Ascending aorta (tissue), 2 donors: ENCODE measurements at regions not wholly inside any gene's neighbourhood (a gene's known extent, or its start where the extent isn't known, plus 50 kb on each side); places are given as distances from the start of the nearest gene placed in this dataset.
"Not testable (repeated sequence)": the region's sequence is repeated elsewhere in the genome, so short reads cannot be mapped to it uniquely, and the experiment has no call there.

Experiments
- DNase-seq, 2 donors: peaks; one replicate each; pipeline ENCODE4 v3.0.0-alpha.2; 2019; ENCODE audit warnings: low spot score in 2 of 2
- H3K27ac ChIP-seq, 2 donors: fragments of 200-600 bp; sonication (generic); one replicate each; pipeline ENCODE4 v1.5.1; 2016 to 2017; ENCODE audit warnings: mild to moderate bottlenecking in 1 of 2
- H3K27me3 ChIP-seq: fragments of 200-600 bp; sonication (generic); one replicate; pipeline ENCODE4 v1.5.1; 2017
- H3K36me3 ChIP-seq, 2 donors: fragments of 200-600 bp; sonication (generic); one replicate each; pipeline ENCODE4 v1.5.1; 2016
- H3K4me1 ChIP-seq, 2 donors: fragments of 200-600 bp; sonication (generic); one replicate each; pipeline ENCODE4 v1.5.1; 2016 to 2017; ENCODE audit warnings: mild to moderate bottlenecking in 1 of 2
- H3K4me3 ChIP-seq, 2 donors: fragments of 200-600 bp; sonication (generic); one replicate each; pipeline ENCODE4 v1.5.1; 2016 to 2017; ENCODE audit warnings: mild to moderate bottlenecking in 1 of 2
- H3K9me3 ChIP-seq, 2 donors: fragments of 200-600 bp; sonication (generic); one replicate each; pipeline ENCODE4 v1.5.1; 2016
- intact Hi-C: fragments of 100-400 bp; cut with DNase I; formaldehyde crosslinking; loops from one replicate; pipeline ENCODE4 v1.15.1; 2023
- TF ChIP-seq, protein P1 (sequence below), 3 experiments: fragments of 200-600 bp in 2 of 3; fragments of 450-650 bp in 1 of 3; sonication (generic) in 2 of 3; IDR thresholded peaks; one replicate each; pipeline ENCODE4 v1.5.1; 2016 to 2019; ENCODE audit warnings: antibody characterized with exemption in 3 of 3, mild to moderate bottlenecking in 1 of 3, moderate library complexity in 1 of 3

DNA sequence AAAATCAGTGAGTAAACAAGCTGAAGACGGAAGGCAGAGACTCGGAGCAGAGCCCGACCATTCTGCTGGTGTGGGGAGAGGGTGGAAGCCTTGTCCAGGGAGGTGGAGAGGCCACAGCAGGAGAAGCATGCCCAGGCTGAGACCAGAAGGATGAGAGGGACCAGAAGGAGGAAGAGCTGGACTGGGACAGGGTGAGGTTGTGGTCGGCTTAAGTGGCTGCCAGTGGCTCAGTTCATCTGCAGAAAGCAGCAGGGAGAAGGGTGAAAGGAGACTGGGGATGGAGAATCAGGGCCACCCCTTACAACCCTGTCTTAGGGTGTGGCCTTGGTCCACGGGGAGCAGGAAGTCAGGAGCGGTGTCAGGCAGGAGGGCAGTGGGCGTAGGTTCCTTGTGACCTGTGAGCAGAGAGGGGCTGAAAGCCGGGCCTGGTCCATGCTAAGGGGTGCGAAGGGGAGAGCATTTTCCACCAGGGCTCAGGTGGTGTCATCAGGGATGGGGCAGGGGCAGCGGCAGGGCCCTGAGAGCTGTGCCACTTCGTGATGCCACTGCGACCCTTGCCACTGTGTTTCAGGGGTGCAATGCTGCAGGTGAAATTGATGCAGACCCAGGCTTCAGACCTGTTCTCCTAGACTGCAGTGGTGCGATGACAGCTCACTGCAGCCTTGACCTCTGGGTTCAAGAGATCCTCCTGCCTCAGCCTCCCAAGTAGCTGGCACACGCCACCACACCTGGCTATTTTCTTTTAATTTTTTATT is 81.1 kb downstream of the TTLL2 start:
- Histone ChIP-seq H3K4me1 (no peaks in the 10 kb centered on the region), H3K27me3 (no peaks in the 10 kb centered on the region), H3K36me3 (no peaks in the 10 kb centered on the region), H3K27ac (no peak overlapping the region), H3K4me3 (no peak overlapping the region), H3K9me3 (no peaks in the 10 kb centered on the region)
- TF ChIP-seq, protein P1, sequence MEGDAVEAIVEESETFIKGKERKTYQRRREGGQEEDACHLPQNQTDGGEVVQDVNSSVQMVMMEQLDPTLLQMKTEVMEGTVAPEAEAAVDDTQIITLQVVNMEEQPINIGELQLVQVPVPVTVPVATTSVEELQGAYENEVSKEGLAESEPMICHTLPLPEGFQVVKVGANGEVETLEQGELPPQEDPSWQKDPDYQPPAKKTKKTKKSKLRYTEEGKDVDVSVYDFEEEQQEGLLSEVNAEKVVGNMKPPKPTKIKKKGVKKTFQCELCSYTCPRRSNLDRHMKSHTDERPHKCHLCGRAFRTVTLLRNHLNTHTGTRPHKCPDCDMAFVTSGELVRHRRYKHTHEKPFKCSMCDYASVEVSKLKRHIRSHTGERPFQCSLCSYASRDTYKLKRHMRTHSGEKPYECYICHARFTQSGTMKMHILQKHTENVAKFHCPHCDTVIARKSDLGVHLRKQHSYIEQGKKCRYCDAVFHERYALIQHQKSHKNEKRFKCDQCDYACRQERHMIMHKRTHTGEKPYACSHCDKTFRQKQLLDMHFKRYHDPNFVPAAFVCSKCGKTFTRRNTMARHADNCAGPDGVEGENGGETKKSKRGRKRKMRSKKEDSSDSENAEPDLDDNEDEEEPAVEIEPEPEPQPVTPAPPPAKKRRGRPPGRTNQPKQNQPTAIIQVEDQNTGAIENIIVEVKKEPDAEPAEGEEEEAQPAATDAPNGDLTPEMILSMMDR (IDR thresholded peaks at IDR 0.05) = no peak
- DNase-seq = no peak
- intact Hi-C loops = no loop called here

- DNase-seq = not testable (repeated sequence)
Measured at GRCh38 chr6:167406533-167407238, 81.8 kb downstream of the TTLL2 start.

DNA sequence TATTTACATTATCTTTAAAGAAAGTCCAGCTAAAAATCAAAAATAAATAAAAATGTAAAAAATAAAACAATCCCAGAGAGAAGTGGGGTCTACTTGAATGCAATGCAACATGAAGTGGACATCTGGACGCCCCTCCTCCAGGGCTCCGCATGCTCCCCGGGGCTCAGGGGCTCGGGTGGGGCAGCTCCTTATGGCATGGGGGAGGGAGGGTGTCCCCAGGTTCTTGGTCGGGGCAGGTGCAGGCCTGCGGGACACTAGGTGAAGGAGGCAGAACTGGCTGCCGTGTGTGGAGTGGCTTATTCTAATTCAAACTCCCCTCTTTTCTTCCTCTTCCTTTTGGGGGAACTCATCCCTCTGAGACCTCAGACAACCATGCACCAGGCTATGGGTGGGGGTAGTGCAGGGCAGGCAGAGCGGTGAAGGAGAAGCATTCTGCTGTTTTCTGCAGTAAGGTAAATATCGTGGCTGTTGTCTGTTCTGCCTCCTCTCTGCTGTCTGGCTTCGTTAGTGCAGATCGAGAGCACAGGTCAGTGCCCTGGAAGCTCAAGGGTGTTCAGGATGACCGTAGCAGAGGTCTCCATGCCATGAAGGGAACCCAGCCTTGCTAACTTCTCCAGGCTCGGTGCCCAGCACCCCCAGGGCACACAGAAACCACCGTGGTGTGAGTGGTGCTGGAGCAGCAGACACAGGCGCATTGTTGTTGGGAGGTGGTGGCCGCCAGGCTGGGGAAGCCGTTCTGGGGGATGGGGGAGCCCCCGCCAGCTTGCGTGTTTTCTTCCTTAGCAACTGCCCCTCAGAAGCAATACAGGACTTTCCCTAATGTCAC is 82.6 kb downstream of the TTLL2 start:
- TF ChIP-seq, protein P1 (IDR thresholded peaks at IDR 0.05) = no peak
- Histone ChIP-seq H3K36me3 (no peaks in the 10 kb centered on the region), H3K4me3 (no peak overlapping the region), H3K4me1 (no peaks in the 10 kb centered on the region), H3K27ac (no peak overlapping the region), H3K9me3 (no peaks in the 10 kb centered on the region), H3K27me3 (no peaks in the 10 kb centered on the region)
- intact Hi-C loops = no loop called here
- no peak for DNase-seq

More at GRCh38 chr6:167406533-167407238, 81.8 kb downstream of the TTLL2 start:
- intact Hi-C loops, H3K27me3 ChIP-seq, H3K36me3 ChIP-seq, H3K4me1 ChIP-seq, H3K27ac ChIP-seq, H3K4me3 ChIP-seq, H3K9me3 ChIP-seq: not testable (repeated sequence)

DNA sequence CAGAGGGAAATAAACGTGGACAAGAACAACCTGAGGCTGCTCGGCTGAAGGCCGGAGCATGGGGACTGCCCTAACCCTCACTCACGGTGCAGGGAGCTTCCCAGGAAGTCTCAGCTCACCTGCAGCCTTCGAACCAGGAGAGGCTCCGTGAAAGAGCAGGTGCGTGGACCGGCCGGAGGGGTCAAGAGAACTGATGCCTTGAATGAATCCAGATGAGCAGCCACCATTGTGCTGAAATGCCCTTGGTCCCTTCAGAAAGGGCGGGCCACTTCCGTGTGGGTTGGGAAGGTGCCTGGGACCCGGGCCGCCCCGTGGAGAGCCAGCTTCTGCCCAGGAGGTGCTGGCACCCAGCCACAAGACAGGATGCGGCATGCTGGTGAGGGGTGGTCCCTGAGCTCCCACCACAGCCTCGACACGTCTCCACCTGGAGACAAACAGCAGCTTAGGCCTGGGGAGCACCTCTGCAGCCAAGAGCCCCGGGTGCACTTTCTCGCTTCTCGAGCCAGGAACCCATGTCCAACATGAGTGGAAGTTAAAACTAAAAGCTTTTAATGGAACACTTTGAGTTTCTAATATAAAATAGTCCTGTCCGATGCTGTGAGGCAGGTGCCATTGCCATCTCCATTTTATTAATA is 83.5 kb downstream of the TTLL2 start:
- no peaks in the 10 kb centered on the region for H3K4me1 ChIP-seq
- DNase-seq = no peak
- H3K4me3 ChIP-seq = no peak overlapping the region
- no peak overlapping the region for H3K27ac ChIP-seq
- no peaks in the 10 kb centered on the region for H3K36me3 ChIP-seq
- TF ChIP-seq, protein P1 (IDR thresholded peaks at IDR 0.05) = no peak
- no peaks in the 10 kb centered on the region for H3K9me3 ChIP-seq
- no peaks in the 10 kb centered on the region for H3K27me3 ChIP-seq
- intact Hi-C loops = no loop called here

DNA sequence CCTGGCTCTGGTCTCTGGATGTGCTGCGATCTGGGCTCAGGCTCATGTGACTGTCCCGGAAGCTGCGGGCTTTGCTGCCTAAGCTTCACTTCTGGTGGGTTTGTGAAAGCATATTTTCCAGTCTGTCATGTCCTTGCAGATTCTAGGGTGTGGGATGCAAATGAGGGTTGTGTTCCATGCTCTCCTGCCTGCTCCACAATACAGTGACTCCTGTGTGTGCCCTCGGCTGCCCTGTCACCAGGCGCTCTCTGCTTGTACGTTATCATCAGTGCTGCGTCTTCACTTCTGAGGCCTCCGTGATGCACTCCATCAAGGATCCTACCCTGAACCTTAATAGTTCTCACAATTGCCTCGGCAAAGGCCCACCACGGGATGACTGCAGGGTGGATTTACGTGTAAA is 84.2 kb downstream of the TTLL2 start:
- H3K36me3 ChIP-seq = no peaks in the 10 kb centered on the region
- H3K27me3 ChIP-seq = no peaks in the 10 kb centered on the region
- H3K27ac ChIP-seq = no peak overlapping the region
- no peak for DNase-seq
- no peak overlapping the region for H3K4me3 ChIP-seq
- intact Hi-C loops = no loop called here
- TF ChIP-seq, protein P1 (IDR thresholded peaks at IDR 0.05) = no peak
- no peaks in the 10 kb centered on the region for H3K4me1 ChIP-seq
- H3K9me3 ChIP-seq = no peaks in the 10 kb centered on the region
